BLaER1 treated with 17β-estradiol and CSF1 and Interleukin-3, amounts not matched to agents 10 nM and 100 nM (cell line): ENCODE measurements at regions not wholly inside any gene's neighbourhood (a gene's known extent, or its start where the extent isn't known, plus 50 kb on each side); places are given as distances from the start of the nearest gene placed in this dataset.

ENCODE experiments used
- H3K27ac ChIP-seq, 11 experiments: shearing (Covaris generic); formaldehyde crosslinking; 2 replicates each; pipeline ENCODE4 v1.8.1; 2022
- H3K27me3 ChIP-seq, 11 experiments: shearing (Covaris generic); formaldehyde crosslinking; 2 replicates each; pipeline ENCODE4 v1.8.1; 2022
- H3K36me3 ChIP-seq, 11 experiments: shearing (Covaris generic); formaldehyde crosslinking; 2 replicates each; pipeline ENCODE4 v1.8.1; 2022
- H3K4me1 ChIP-seq, 10 experiments: shearing (Covaris generic); formaldehyde crosslinking; 2 replicates each; pipeline ENCODE4 v1.8.1; 2022
- H3K4me2 ChIP-seq, 11 experiments: shearing (Covaris generic); formaldehyde crosslinking; 2 replicates each; pipeline ENCODE4 v1.8.1; 2022
- H3K4me3 ChIP-seq, 10 experiments: shearing (Covaris generic); formaldehyde crosslinking; 2 replicates each; pipeline ENCODE4 v1.8.1; 2022
- H3K9ac ChIP-seq, 11 experiments: shearing (Covaris generic); formaldehyde crosslinking; 2 replicates each; pipeline ENCODE4 v1.8.1; 2022
- H3K9me3 ChIP-seq, 11 experiments: shearing (Covaris generic); formaldehyde crosslinking; replicated peaks in 1 of 11; 2 replicates each; pipeline ENCODE4 v1.8.1; 2022
- H4K20me1 ChIP-seq, 11 experiments: shearing (Covaris generic); formaldehyde crosslinking; 2 replicates each; pipeline ENCODE4 v1.8.1; 2022
- Cebpa-rat ChIP-seq, 11 experiments: shearing (Covaris generic); IDR thresholded peaks; 2 replicates each; pipeline ENCODE4 v1.8.1; 2022

DNA sequence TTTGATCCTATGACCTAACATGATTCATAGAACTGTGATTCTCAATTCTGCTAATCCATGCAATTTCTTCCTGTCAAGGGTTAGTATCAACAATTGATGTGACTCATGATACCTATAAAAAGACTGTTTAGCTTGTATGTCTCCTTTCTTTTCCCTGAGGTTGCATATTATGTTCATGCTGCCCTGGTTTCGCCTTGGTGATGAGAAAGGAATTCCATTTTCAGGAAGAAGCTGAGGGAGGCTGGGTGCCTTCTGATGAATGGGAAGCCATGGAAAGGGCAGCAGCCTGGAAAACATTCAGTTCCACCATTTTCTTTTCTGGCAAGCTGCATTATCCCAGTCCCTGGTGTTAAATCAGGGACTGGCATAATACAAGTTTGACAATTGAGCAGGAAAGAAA is 976.5 kb downstream of the RPA4 start:
- Histone ChIP-seq H3K4me1 (no peaks in the 10 kb centered on the region), H4K20me1 (no peaks in the 10 kb centered on the region), H3K9ac (no peak overlapping the region), H3K4me3 (no peak overlapping the region), H3K27me3 (peaks cover 66 to 97% (median 93%) of the 10 kb centered on the region in 11 experiments), H3K36me3 (no peaks in the 10 kb centered on the region), H3K27ac (no peak overlapping the region), H3K9me3 (no peaks in the 10 kb centered on the region), H3K4me2 (no peak overlapping the region)
- no peak for TF ChIP-seq Cebpa-rat (IDR thresholded peaks at IDR 0.05)

DNA sequence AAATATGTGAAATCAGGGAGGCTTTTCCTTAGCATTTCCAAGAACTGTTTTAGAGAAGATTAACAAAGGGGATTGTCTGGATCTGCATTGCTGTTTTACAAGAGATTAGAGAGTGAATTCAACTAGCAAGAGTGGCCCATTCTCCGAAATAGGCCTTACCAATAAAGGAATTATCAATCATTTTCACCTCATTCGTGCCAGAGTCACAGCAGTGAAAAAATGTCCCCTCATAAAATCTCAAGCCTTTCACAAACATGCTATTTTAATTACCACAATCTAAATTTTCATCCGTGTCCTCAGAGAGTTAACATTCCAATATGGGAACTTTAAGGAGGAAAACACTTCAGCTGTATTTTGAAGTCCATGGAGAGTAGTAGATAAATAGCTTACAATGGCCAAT is 979.6 kb downstream of the RPA4 start:
- TF ChIP-seq Cebpa-rat (IDR thresholded peaks at IDR 0.05) = no peak
- no peaks in the 10 kb centered on the region for H4K20me1 ChIP-seq
- no peak overlapping the region for H3K9ac ChIP-seq
- no peak overlapping the region for H3K4me2 ChIP-seq
- H3K27me3 ChIP-seq = peaks cover 89 to 100% (median 96%) of the 10 kb centered on the region in 11 experiments
- H3K9me3 ChIP-seq = no peaks in the 10 kb centered on the region
- H3K27ac ChIP-seq = no peak overlapping the region
- H3K36me3 ChIP-seq = no peaks in the 10 kb centered on the region
- no peak overlapping the region for H3K4me3 ChIP-seq
- H3K4me1 ChIP-seq = no peaks in the 10 kb centered on the region

- TF ChIP-seq Cebpa-rat (IDR thresholded peaks at IDR 0.05) = no peak
- no peak overlapping the region for H3K4me2 ChIP-seq
These were observed 983.6 kb downstream of the RPA4 start for GRCh38 chrX:97867266-97867665.

DNA sequence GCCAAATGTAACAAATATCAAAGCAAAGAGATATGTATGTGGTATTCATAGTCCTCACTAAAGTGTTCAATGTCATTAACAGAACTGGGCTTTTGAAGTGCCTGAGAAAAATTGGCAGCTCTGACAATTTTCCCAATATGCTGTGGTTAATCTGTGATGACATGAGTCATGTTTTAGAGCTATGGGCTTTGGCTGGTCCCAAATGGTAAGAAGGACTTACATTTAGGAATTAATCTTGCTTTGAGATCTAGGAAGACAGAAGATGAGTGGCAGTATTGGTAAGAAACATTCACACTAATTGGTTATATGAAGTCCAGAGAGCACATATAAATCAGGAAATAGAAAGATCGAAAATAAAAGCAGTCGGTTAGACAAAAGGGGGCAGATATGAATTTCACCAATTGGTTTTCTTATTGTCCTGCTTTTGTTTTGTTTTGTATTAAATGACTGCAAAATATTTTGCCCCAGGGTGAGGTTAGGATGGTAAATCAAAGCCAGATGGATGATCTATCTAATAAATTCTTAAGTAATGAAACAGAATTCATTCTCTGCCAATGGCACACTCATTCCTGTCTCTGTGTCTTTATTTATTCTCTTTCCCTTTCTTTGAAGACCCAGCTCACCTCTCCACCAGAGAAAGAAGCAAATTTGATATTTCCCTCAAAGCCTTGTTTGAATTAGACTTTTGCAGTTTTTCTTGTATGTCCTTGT is 993.1 kb downstream of the RPA4 start:
- TF ChIP-seq Cebpa-rat (IDR thresholded peaks at IDR 0.05) = no peak
- H3K4me1 ChIP-seq = no peaks in the 10 kb centered on the region
- H3K9me3 ChIP-seq = no peaks in the 10 kb centered on the region
- no peaks in the 10 kb centered on the region for H4K20me1 ChIP-seq
- no peak overlapping the region for H3K9ac ChIP-seq
- H3K27me3 ChIP-seq = peaks cover 59 to 97% (median 92%) of the 10 kb centered on the region in 11 experiments
- H3K27ac ChIP-seq = no peak overlapping the region
- H3K4me3 ChIP-seq = no peak overlapping the region
- H3K4me2 ChIP-seq = no peak overlapping the region
- H3K36me3 ChIP-seq = no peaks in the 10 kb centered on the region

More at GRCh38 chrX:97867266-97867665, 983.6 kb downstream of the RPA4 start:
- H3K27me3 ChIP-seq = peaks cover 97 to 100% (median 100%) of the 10 kb centered on the region in 11 experiments
- no peak overlapping the region for H3K27ac ChIP-seq
- H3K36me3 ChIP-seq = no peaks in the 10 kb centered on the region
- no peak overlapping the region for H3K4me3 ChIP-seq
- H3K9me3 ChIP-seq = no peaks in the 10 kb centered on the region
- 0 out of 22 replicates have a peak, but pooled peaks cover 0 to 5% (median 0%) of the 10 kb centered on the region in 11 experiments for H4K20me1 ChIP-seq
- H3K4me1 ChIP-seq = no peaks in the 10 kb centered on the region
- H3K9ac ChIP-seq = no peak overlapping the region

- Histone ChIP-seq H4K20me1 (no peaks in the 10 kb centered on the region), H3K4me1 (no peaks in the 10 kb centered on the region), H3K27ac (no peak overlapping the region), H3K27me3 (peaks cover 88 to 100% (median 97%) of the 10 kb centered on the region in 11 experiments), H3K4me3 (no peak overlapping the region), H3K36me3 (no peaks in the 10 kb centered on the region), H3K9ac (no peak overlapping the region), H3K9me3 (peaks cover 0 to 3% (median 0%) of the 10 kb centered on the region in 11 experiments; a peak in 5 of 22 replicates), H3K4me2 (no peak overlapping the region)
- TF ChIP-seq Cebpa-rat (IDR thresholded peaks at IDR 0.05) = no peak
These were observed 998.6 kb downstream of the RPA4 start for GRCh38 chrX:97882306-97882705.

- H3K4me2 ChIP-seq = no peak overlapping the region
- no peak overlapping the region for H3K9ac ChIP-seq
- H3K36me3 ChIP-seq = no peaks in the 10 kb centered on the region
- no peak overlapping the region for H3K27ac ChIP-seq
- no peaks in the 10 kb centered on the region for H4K20me1 ChIP-seq
- no peak overlapping the region for H3K4me3 ChIP-seq
- H3K4me1 ChIP-seq = no peaks in the 10 kb centered on the region
- no peak for TF ChIP-seq Cebpa-rat (IDR thresholded peaks at IDR 0.05)
- H3K9me3 ChIP-seq = peaks cover 4 to 36% (median 10%) of the 10 kb centered on the region in 11 experiments; a peak in 14 of 22 replicates
- H3K27me3 ChIP-seq = peaks cover 67 to 98% (median 88%) of the 10 kb centered on the region in 11 experiments
These were observed 1012.0 kb downstream of the RPA4 start for GRCh38 chrX:97895751-97896150.

- H3K27ac ChIP-seq = no peak overlapping the region
- H3K4me1 ChIP-seq = no peaks in the 10 kb centered on the region
- peaks cover 71 to 100% (median 96%) of the 10 kb centered on the region in 11 experiments for H3K27me3 ChIP-seq
- no peak for TF ChIP-seq Cebpa-rat (IDR thresholded peaks at IDR 0.05)
- no peak overlapping the region for H3K4me2 ChIP-seq
- no peak overlapping the region for H3K4me3 ChIP-seq
- H3K9ac ChIP-seq = no peak overlapping the region
- peaks cover 0 to 14% (median 0%) of the 10 kb centered on the region in 11 experiments; a peak in 3 of 22 replicates for H4K20me1 ChIP-seq
- H3K36me3 ChIP-seq = no peaks in the 10 kb centered on the region
- H3K9me3 ChIP-seq = peaks cover 0 to 16% (median 0%) of the 10 kb centered on the region in 11 experiments; a peak in 8 of 22 replicates
These were observed 1014.3 kb downstream of the RPA4 start for GRCh38 chrX:97897998-97898397.

DNA sequence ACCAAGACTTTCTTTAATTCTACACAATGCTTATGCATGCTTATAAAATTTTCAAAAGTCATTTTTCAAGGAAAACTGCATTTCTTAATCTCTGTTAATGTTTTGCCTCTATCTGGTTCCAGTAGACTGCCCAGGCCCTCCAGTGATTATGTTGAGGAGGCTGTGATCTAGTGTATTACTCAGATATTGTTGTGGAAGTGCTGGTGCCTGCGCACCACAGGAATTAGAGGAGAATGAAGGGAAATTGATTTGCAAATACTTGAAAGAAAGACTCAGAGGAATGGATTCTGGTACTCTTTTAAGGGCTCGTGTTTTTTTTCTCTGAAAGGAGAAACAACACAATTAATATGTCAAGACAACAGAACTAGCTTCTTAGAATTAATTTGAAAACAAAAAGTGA is 1015.1 kb downstream of the RPA4 start:
- Histone ChIP-seq H3K9ac (no peak overlapping the region), H3K27ac (no peak overlapping the region), H3K36me3 (no peaks in the 10 kb centered on the region), H3K27me3 (peaks cover 71 to 100% (median 96%) of the 10 kb centered on the region in 11 experiments), H3K4me2 (no peak overlapping the region), H4K20me1 (peaks cover 0 to 17% (median 0%) of the 10 kb centered on the region in 11 experiments; a peak in 3 of 22 replicates), H3K9me3 (peaks cover 0 to 15% (median 0%) of the 10 kb centered on the region in 11 experiments; a peak in 4 of 22 replicates), H3K4me1 (no peaks in the 10 kb centered on the region), H3K4me3 (no peak overlapping the region)
- no peak for TF ChIP-seq Cebpa-rat (IDR thresholded peaks at IDR 0.05)

DNA sequence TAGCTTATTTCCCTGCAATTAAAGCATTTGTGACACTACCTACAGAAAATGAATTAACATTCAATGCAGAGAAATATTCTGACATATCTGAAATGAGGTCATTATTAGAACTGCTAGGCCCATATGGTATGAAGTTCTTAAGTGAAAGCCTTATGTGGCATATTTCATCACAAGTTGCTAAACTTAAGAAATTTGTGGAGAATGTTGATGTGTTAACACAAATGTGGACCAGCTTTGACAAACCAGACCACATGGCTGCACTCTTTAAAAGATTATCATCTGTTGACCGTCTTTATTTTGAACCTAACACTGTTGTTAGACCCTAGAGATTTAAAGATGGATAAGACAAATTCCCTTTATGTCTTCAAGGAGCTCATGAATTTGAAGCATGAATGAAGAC is 1024.1 kb downstream of the RPA4 start:
- TF ChIP-seq Cebpa-rat (IDR thresholded peaks at IDR 0.05) = no peak
- Histone ChIP-seq H3K4me2 (no peak overlapping the region), H4K20me1 (peaks cover 0 to 10% (median 0%) of the 10 kb centered on the region in 11 experiments; a peak in 4 of 22 replicates), H3K27me3 (peaks cover 17 to 92% (median 63%) of the 10 kb centered on the region in 11 experiments), H3K9ac (no peak overlapping the region), H3K9me3 (peaks cover 8 to 68% (median 20%) of the 10 kb centered on the region in 11 experiments; a peak in 20 of 22 replicates), H3K4me1 (peaks cover 0 to 6% (median 5%) of the 10 kb centered on the region in 10 experiments; a peak in 9 of 20 replicates), H3K27ac (no peak overlapping the region), H3K36me3 (no peaks in the 10 kb centered on the region), H3K4me3 (no peak overlapping the region)
